A549 (cell line): ENCODE measurements at regions not wholly inside any gene's neighbourhood (a gene's known extent, or its start where the extent isn't known, plus 50 kb on each side); places are given as distances from the start of the nearest gene placed in this dataset.

ENCODE experiments used
- CEBPB ChIP-seq, 2 experiments: fragments of >200 bp in 1 of 2; sonication (Bioruptor Twin) in 1 of 2; formaldehyde crosslinking in 1 of 2; IDR thresholded peaks; 2 replicates each; pipeline ENCODE4 v1.6.1; 2012 to 2016
- CHD2 ChIP-seq: fragments of 150-350 bp; IDR thresholded peaks from 2 replicates; pipeline ENCODE4 v1.6.1; 2014; ENCODE audit warnings: low read length; ENCODE audit not compliant: partially characterized antibody
- MAZ ChIP-seq: fragments of 150-350 bp; IDR thresholded peaks from 2 replicates; pipeline ENCODE4 v1.6.1; 2014; ENCODE audit warnings: antibody characterized with exemption, low read depth, low read length, borderline replicate concordance
- POLR2A ChIP-seq: IDR thresholded peaks from 2 replicates; pipeline ENCODE4 v1.6.1; 2012; ENCODE audit warnings: mild to moderate bottlenecking, low read length
- TF ChIP-seq, protein P1 (sequence below): fragments of 200-600 bp; sonication (generic); IDR thresholded peaks from 2 replicates; pipeline ENCODE4 v1.6.1; 2016; ENCODE audit warnings: antibody characterized with exemption, mild to moderate bottlenecking, moderate library complexity
- TF ChIP-seq, protein P2 (sequence below): fragments of >200 bp; sonication (Bioruptor Twin); formaldehyde crosslinking; IDR thresholded peaks from 3 replicates; pipeline ENCODE4 v1.5.1; 2016

DNA sequence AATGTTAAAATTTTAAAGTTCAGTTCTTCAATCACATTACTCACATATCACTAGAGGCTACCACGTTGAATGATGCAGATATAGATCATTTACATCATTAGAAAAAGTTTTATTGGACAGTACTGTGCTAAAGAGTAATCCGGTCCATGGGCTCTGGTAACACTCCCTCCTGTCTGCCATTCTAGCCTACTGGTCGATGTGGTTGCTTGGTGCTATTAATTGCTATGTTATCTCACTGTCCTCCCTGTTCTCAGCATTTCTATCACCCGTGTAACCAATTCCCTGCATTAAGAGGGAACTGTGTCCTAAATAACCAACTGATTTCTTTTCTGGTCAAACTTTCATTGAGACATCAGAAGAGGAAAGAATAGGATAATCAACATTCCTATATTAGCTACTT, 347.5 kb upstream of the RBMS3 start:
- TF ChIP-seq, protein P1, sequence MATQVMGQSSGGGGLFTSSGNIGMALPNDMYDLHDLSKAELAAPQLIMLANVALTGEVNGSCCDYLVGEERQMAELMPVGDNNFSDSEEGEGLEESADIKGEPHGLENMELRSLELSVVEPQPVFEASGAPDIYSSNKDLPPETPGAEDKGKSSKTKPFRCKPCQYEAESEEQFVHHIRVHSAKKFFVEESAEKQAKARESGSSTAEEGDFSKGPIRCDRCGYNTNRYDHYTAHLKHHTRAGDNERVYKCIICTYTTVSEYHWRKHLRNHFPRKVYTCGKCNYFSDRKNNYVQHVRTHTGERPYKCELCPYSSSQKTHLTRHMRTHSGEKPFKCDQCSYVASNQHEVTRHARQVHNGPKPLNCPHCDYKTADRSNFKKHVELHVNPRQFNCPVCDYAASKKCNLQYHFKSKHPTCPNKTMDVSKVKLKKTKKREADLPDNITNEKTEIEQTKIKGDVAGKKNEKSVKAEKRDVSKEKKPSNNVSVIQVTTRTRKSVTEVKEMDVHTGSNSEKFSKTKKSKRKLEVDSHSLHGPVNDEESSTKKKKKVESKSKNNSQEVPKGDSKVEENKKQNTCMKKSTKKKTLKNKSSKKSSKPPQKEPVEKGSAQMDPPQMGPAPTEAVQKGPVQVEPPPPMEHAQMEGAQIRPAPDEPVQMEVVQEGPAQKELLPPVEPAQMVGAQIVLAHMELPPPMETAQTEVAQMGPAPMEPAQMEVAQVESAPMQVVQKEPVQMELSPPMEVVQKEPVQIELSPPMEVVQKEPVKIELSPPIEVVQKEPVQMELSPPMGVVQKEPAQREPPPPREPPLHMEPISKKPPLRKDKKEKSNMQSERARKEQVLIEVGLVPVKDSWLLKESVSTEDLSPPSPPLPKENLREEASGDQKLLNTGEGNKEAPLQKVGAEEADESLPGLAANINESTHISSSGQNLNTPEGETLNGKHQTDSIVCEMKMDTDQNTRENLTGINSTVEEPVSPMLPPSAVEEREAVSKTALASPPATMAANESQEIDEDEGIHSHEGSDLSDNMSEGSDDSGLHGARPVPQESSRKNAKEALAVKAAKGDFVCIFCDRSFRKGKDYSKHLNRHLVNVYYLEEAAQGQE, result no peak
- TF ChIP-seq POLR2A (no peak), MAZ (no peak), CEBPB (IDR thresholded peaks at IDR 0.05) (no peak), CHD2 (no peak)
- TF ChIP-seq, protein P2, sequence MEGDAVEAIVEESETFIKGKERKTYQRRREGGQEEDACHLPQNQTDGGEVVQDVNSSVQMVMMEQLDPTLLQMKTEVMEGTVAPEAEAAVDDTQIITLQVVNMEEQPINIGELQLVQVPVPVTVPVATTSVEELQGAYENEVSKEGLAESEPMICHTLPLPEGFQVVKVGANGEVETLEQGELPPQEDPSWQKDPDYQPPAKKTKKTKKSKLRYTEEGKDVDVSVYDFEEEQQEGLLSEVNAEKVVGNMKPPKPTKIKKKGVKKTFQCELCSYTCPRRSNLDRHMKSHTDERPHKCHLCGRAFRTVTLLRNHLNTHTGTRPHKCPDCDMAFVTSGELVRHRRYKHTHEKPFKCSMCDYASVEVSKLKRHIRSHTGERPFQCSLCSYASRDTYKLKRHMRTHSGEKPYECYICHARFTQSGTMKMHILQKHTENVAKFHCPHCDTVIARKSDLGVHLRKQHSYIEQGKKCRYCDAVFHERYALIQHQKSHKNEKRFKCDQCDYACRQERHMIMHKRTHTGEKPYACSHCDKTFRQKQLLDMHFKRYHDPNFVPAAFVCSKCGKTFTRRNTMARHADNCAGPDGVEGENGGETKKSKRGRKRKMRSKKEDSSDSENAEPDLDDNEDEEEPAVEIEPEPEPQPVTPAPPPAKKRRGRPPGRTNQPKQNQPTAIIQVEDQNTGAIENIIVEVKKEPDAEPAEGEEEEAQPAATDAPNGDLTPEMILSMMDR, result no peak
